ENCODE measurements at regions not wholly inside any gene's neighbourhood (a gene's known extent, or its start where the extent isn't known, plus 50 kb on each side); places are given as distances from the start of the nearest gene placed in this dataset.

GRCh38 chr14:97491697-97492096 is 694.5 kb downstream of the VRK1 start:
- Histone ChIP-seq H3K36me3 (no peaks in the 10 kb centered on the region), H3K4me3 (no peak overlapping the region), H3K27ac (no peak overlapping the region), H3K4me1 (no peaks in the 10 kb centered on the region), H4K20me1 (no peaks in the 10 kb centered on the region), H3K9me3 (peaks cover 22% of the 10 kb centered on the region), H3K9ac (no peak overlapping the region), H3K27me3 (no peaks in the 10 kb centered on the region), H3K4me2 (no peak overlapping the region)
- TF ChIP-seq Cebpa-rat (IDR thresholded peaks at IDR 0.05): no peak

DNA sequence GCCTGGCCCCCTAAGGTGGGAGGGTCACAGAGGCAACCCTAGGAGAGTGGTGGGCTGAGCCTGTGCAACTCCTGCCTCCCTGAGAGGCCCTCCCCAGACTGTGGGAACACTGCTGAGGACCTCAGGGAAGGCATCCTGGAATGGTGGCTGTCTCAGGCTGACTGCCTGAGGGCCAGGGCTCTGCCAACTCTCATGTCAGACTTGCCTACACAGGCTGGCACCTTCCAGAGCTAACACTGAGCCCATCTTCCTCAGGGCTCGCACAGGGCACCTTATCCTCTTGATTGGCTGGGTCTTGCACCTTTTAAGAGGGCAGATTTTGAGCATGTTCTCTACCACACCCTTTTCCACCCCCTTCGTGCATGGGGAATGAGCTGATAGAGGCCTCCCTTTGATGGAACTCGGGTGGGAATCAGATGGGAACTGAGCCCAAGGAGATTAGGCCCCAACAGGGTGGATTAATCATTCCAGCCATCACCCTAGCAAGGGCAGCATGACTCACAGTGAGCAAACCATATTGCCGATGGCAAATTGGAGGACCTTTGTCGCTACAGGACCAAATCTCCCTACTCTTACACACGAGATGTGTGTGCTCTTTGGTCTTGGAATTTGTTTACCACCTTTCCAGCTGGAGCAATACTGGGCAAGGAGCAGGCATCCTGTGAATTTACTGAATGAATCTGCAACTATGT is 702.8 kb downstream of the VRK1 start:
- Histone ChIP-seq H3K9ac (no peak overlapping the region), H4K20me1 (no peaks in the 10 kb centered on the region), H3K4me1 (peaks cover 5% of the 10 kb centered on the region; the same call in 1 of the 2 replicates), H3K4me3 (no peak overlapping the region), H3K4me2 (no peak overlapping the region), H3K9me3 (no peaks in the 10 kb centered on the region), H3K36me3 (no peaks in the 10 kb centered on the region), H3K27me3 (no peaks in the 10 kb centered on the region), H3K27ac (no peak overlapping the region)
- no peak for TF ChIP-seq Cebpa-rat (IDR thresholded peaks at IDR 0.05)

DNA sequence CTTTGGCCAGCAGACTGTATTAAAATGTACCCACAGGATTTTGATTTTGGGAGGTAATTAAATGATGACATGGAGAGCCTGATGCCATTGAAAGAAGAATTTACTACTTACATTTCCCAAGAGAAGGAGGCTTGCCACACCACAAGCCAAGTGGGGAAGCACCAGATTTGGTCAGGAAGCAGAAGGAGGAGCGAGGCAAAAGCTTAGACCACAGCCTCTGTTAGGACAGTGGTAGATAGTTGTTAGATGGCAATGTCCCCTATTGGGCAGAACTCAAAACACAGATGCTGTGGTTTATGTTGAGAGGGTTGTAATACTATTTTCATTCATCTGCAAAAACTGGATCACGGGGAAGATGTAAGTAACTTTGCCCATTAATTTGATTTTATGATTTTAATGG is 709.4 kb downstream of the VRK1 start:
- Histone ChIP-seq H3K9me3 (peaks cover 32% of the 10 kb centered on the region), H3K4me1 (peaks cover 17% of the 10 kb centered on the region), H3K27ac (no peak overlapping the region), H4K20me1 (no peaks in the 10 kb centered on the region), H3K36me3 (no peaks in the 10 kb centered on the region), H3K27me3 (no peaks in the 10 kb centered on the region), H3K4me3 (no peak overlapping the region), H3K9ac (no peak overlapping the region), H3K4me2 (peak overlapping the region; percentile 38)
- no peak for TF ChIP-seq Cebpa-rat (IDR thresholded peaks at IDR 0.05)

DNA sequence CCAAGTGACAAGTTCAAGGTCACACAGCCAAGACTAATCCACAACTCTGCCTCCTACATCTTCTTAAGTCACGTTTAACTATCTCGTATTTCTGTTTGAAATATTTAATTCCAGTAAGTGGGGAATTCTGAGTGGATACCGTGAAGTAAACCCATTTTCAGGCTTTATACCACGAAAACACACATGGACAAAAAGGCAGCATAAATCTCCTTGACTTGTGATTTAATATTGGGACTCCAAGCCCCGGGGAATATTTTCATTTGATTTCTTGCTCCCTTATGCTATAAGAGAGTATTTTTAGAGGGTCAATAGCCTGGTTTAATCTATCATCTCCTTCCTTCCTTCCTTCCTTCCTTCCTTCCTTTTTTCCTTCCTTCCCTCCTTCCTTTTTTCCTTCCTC is 716.7 kb downstream of the VRK1 start:
- H4K20me1 ChIP-seq: no peaks in the 10 kb centered on the region
- H3K9me3 ChIP-seq: peaks cover 9% of the 10 kb centered on the region
- no peak for TF ChIP-seq Cebpa-rat (IDR thresholded peaks at IDR 0.05)
- H3K4me2 ChIP-seq: no peak overlapping the region
- no peaks in the 10 kb centered on the region for H3K27me3 ChIP-seq
- H3K36me3 ChIP-seq: no peaks in the 10 kb centered on the region
- H3K9ac ChIP-seq: no peak overlapping the region
- no peak overlapping the region for H3K27ac ChIP-seq
- H3K4me3 ChIP-seq: no peak overlapping the region
- H3K4me1 ChIP-seq: no peaks in the 10 kb centered on the region

GRCh38 chr14:97517566-97518234 is 720.5 kb downstream of the VRK1 start:
- Histone ChIP-seq H3K27me3 (no peaks in the 10 kb centered on the region), H3K4me2 (no peak overlapping the region), H3K9me3 (no peaks in the 10 kb centered on the region), H3K36me3 (no peaks in the 10 kb centered on the region), H3K4me3 (no peak overlapping the region), H3K4me1 (no peaks in the 10 kb centered on the region), H3K27ac (no peak overlapping the region), H3K9ac (no peak overlapping the region), H4K20me1 (no peaks in the 10 kb centered on the region)
- no peak for TF ChIP-seq Cebpa-rat (IDR thresholded peaks at IDR 0.05)

DNA sequence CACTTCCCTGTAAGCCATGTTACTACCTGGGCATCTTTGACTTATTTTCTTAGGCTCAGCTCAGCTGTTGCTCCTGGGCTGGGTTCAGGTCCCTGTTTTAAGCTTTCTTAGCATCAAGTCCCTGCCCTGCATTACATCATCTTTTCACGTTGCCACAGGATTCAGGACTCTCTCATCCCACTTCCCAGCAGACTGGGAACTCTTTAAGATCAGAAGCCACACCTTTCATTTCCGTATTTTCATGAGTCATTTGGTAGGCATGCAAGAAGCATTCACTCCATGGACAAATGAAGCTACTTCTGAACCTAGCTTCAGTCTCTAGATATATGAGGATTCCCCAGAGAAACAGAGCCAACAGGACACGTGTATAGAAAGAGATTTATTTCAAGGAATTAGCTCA is 726.8 kb downstream of the VRK1 start:
- TF ChIP-seq Cebpa-rat (IDR thresholded peaks at IDR 0.05): no peak
- Histone ChIP-seq H3K9me3 (no peaks in the 10 kb centered on the region), H3K27ac (no peak overlapping the region)

GRCh38 chr14:97524589-97525319 is 727.6 kb downstream of the VRK1 start:
- Histone ChIP-seq H3K4me1 (peaks cover 20% of the 10 kb centered on the region), H3K27me3 (no peaks in the 10 kb centered on the region), H3K9ac (no peak overlapping the region; the same call in 1 of the 2 replicates), H3K9me3 (no peaks in the 10 kb centered on the region), H3K27ac (no peak overlapping the region), H3K4me3 (peak overlapping the region; percentile 31; the same call in 1 of the 2 replicates), H3K4me2 (peak overlapping the region; percentile 79), H4K20me1 (no peaks in the 10 kb centered on the region), H3K36me3 (no peaks in the 10 kb centered on the region)
- TF ChIP-seq Cebpa-rat (IDR thresholded peaks at IDR 0.05): no peak

More for the DNA sequence above, 726.8 kb downstream of the VRK1 start:
- peak overlapping the region; percentile 79 for H3K4me2 ChIP-seq
- peaks cover 20% of the 10 kb centered on the region for H3K4me1 ChIP-seq
- H3K27me3 ChIP-seq: no peaks in the 10 kb centered on the region
- H4K20me1 ChIP-seq: no peaks in the 10 kb centered on the region
- no peaks in the 10 kb centered on the region for H3K36me3 ChIP-seq
- H3K4me3 ChIP-seq: no peak overlapping the region
- no peak overlapping the region for H3K9ac ChIP-seq

- Histone ChIP-seq H3K9me3 (no peaks in the 10 kb centered on the region), H3K27ac (no peak overlapping the region), H3K9ac (no peak overlapping the region), H4K20me1 (no peaks in the 10 kb centered on the region), H3K4me2 (no peak overlapping the region), H3K4me1 (peaks cover 20% of the 10 kb centered on the region), H3K36me3 (no peaks in the 10 kb centered on the region), H3K27me3 (no peaks in the 10 kb centered on the region), H3K4me3 (no peak overlapping the region)
- TF ChIP-seq Cebpa-rat (IDR thresholded peaks at IDR 0.05): no peak
Observed at GRCh38 chr14:97527993-97528392, 730.8 kb downstream of the VRK1 start.

DNA sequence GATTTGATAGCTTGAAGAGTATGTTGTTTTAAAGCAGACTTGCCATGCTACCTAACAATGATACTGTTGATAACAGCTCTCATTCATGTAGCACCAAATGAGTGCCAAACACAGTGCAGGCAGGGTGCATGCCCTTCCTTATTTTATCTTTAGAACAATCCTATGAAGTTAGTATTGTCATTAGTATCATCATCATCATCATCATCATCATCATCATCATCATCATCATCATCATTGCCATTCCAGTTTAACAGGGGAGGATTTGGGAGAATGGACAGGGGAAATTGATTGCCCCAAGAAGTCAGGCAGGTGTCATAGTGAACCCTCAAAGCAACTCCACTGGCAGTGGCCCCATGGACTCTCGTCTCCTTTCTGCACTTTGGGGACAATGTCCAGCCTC is 734.9 kb downstream of the VRK1 start:
- Histone ChIP-seq H4K20me1 (no peaks in the 10 kb centered on the region), H3K4me3 (no peak overlapping the region), H3K9ac (no peak overlapping the region), H3K27me3 (no peaks in the 10 kb centered on the region), H3K4me2 (no peak overlapping the region), H3K27ac (no peak overlapping the region), H3K36me3 (no peaks in the 10 kb centered on the region), H3K9me3 (no peaks in the 10 kb centered on the region), H3K4me1 (no peaks in the 10 kb centered on the region)
- TF ChIP-seq Cebpa-rat (IDR thresholded peaks at IDR 0.05): no peak

DNA sequence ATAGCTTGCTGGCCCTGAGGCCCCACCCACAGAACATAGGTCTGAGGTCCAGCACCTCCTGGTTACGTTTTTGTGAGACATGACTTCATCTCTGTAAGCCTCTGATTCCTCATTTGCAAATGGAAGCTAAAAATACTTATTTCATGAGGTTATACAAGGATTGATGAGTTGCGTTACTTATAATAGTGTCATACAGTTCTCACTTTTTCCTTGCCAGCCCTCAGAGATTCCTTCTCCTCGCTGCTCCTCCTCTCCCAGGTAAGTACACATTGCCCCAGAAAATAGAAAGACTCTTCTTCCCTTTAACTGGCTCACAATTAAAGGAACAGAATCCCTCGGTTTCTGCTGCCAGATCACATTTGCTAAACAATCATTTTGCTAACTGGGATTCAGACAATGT is 739.2 kb downstream of the VRK1 start:
- H3K4me1 ChIP-seq: no peaks in the 10 kb centered on the region
- no peaks in the 10 kb centered on the region for H3K27me3 ChIP-seq
- H3K9me3 ChIP-seq: no peaks in the 10 kb centered on the region
- no peaks in the 10 kb centered on the region for H4K20me1 ChIP-seq
- no peaks in the 10 kb centered on the region for H3K36me3 ChIP-seq
- H3K4me2 ChIP-seq: no peak overlapping the region
- H3K9ac ChIP-seq: no peak overlapping the region
- no peak overlapping the region for H3K4me3 ChIP-seq
- no peak for TF ChIP-seq Cebpa-rat (IDR thresholded peaks at IDR 0.05)
- H3K27ac ChIP-seq: no peak overlapping the region

Measured in BLaER1 (cell line).